ENCODE measurements at regions not wholly inside any gene's neighbourhood (a gene's known extent, or its start where the extent isn't known, plus 50 kb on each side); places are given as distances from the start of the nearest gene placed in this dataset.

- Histone ChIP-seq H3K27ac (ENCODE audit: low read depth, low read length) (no peak overlapping the region), H3K4me1 (ENCODE audit: insufficient read depth, low read length) (no peaks in the 10 kb centered on the region), H3K9me3 (ENCODE audit: low read length) (no peaks in the 10 kb centered on the region), H3K4me3 (ENCODE audit: low read length) (no peak overlapping the region), H3K36me3 (ENCODE audit: insufficient read depth, low read length) (no peaks in the 10 kb centered on the region), H3K27me3 (ENCODE audit: insufficient read depth, low read length, poor library complexity, severe bottlenecking) (no peaks in the 10 kb centered on the region)
- no peaks in the 10 kb centered on the region for H3K27me3 Mint-ChIP-seq
- no peak overlapping the region for H3K27ac Mint-ChIP-seq
- peaks cover 0 to 12% (median under 1%) of the 10 kb centered on the region in 5 donors for H3K9me3 Mint-ChIP-seq
- POLR2A ChIA-PET, result no interaction called here
- H3K4me1 Mint-ChIP-seq, result no peaks in the 10 kb centered on the region
- no peaks in the 10 kb centered on the region for H3K36me3 Mint-ChIP-seq
- no peak overlapping the region for H3K4me3 Mint-ChIP-seq
- no peak for DNase-seq
- CTCF ChIA-PET, result no interaction called here
These were observed 472.5 kb downstream of the PID1 start for GRCh38 chr2:228798458-228799207.

- no peak overlapping the region for H3K27ac ChIP-seq (ENCODE audit: low read depth, low read length)
- DNase-seq, result no peak
- POLR2A ChIA-PET, result no interaction called here
- no peaks in the 10 kb centered on the region for H3K36me3 ChIP-seq (ENCODE audit: insufficient read depth, low read length)
- no peaks in the 10 kb centered on the region for H3K4me1 Mint-ChIP-seq
- no peak overlapping the region for H3K4me3 Mint-ChIP-seq
- H3K36me3 Mint-ChIP-seq, result no peaks in the 10 kb centered on the region
- H3K27me3 Mint-ChIP-seq, result no peaks in the 10 kb centered on the region
- H3K4me3 ChIP-seq (ENCODE audit: low read length), result no peak overlapping the region
- H3K27me3 ChIP-seq (ENCODE audit: insufficient read depth, low read length, poor library complexity, severe bottlenecking), result no peaks in the 10 kb centered on the region
- no peak overlapping the region for H3K27ac Mint-ChIP-seq
- CTCF ChIA-PET, result interaction anchor here (1.1 kb wide), 1 partner anchor 15 kb away, joined by 3 read pairs; no protein-coding TSS in a partner anchor
- no peaks in the 10 kb centered on the region for H3K9me3 ChIP-seq (ENCODE audit: low read length)
- H3K4me1 ChIP-seq (ENCODE audit: insufficient read depth, low read length), result no peaks in the 10 kb centered on the region
- peaks cover 0 to 12% (median 2%) of the 10 kb centered on the region in 5 donors for H3K9me3 Mint-ChIP-seq
These were observed 474.7 kb downstream of the PID1 start for GRCh38 chr2:228796386-228796785.

GRCh38 chr2:228793116-228793515 lies 478.0 kb downstream of the PID1 start:
- CTCF ChIA-PET, result no interaction called here

GRCh38 chr2:228786901-228787300 lies 484.2 kb downstream of the PID1 start:
- Mint-ChIP-seq H3K27me3 (no peaks in the 10 kb centered on the region), H3K9me3 (peaks cover 0 to 15% (median 2%) of the 10 kb centered on the region in 5 donors), H3K36me3 (no peaks in the 10 kb centered on the region), H3K4me3 (no peak overlapping the region), H3K4me1 (no peaks in the 10 kb centered on the region), H3K27ac (no peak overlapping the region)
- CTCF ChIA-PET, result no interaction called here
- Histone ChIP-seq H3K4me1 (ENCODE audit: insufficient read depth, low read length) (no peaks in the 10 kb centered on the region), H3K9me3 (ENCODE audit: low read length) (no peaks in the 10 kb centered on the region), H3K27ac (ENCODE audit: low read depth, low read length) (no peak overlapping the region), H3K36me3 (ENCODE audit: insufficient read depth, low read length) (no peaks in the 10 kb centered on the region), H3K27me3 (ENCODE audit: insufficient read depth, low read length, poor library complexity, severe bottlenecking) (no peaks in the 10 kb centered on the region), H3K4me3 (ENCODE audit: low read length) (no peak overlapping the region)
- no peak for DNase-seq
- POLR2A ChIA-PET, result no interaction called here

More at GRCh38 chr2:228793116-228793515, 478.0 kb downstream of the PID1 start:
- DNase-seq, result no peak
- no peak overlapping the region for H3K27ac Mint-ChIP-seq
- POLR2A ChIA-PET, result no interaction called here
- no peaks in the 10 kb centered on the region for H3K36me3 Mint-ChIP-seq
- Histone ChIP-seq H3K4me1 (ENCODE audit: insufficient read depth, low read length) (no peaks in the 10 kb centered on the region), H3K4me3 (ENCODE audit: low read length) (no peak overlapping the region), H3K9me3 (ENCODE audit: low read length) (no peaks in the 10 kb centered on the region), H3K36me3 (ENCODE audit: insufficient read depth, low read length) (no peaks in the 10 kb centered on the region), H3K27ac (ENCODE audit: low read depth, low read length) (no peak overlapping the region), H3K27me3 (ENCODE audit: insufficient read depth, low read length, poor library complexity, severe bottlenecking) (no peaks in the 10 kb centered on the region)
- H3K27me3 Mint-ChIP-seq, result no peaks in the 10 kb centered on the region
- H3K4me3 Mint-ChIP-seq, result no peak overlapping the region
- no peaks in the 10 kb centered on the region for H3K4me1 Mint-ChIP-seq
- H3K9me3 Mint-ChIP-seq, result peaks cover 0 to 7% (median 2%) of the 10 kb centered on the region in 5 donors

GRCh38 chr2:228782281-228782680 lies 488.8 kb downstream of the PID1 start:
- ChIA-PET POLR2A (no interaction called here), CTCF (no interaction called here)
- Mint-ChIP-seq H3K27me3 (no peaks in the 10 kb centered on the region), H3K9me3 (peaks cover 0 to 14% (median 4%) of the 10 kb centered on the region in 5 donors), H3K4me1 (no peaks in the 10 kb centered on the region), H3K4me3 (no peak overlapping the region), H3K36me3 (no peaks in the 10 kb centered on the region), H3K27ac (no peak overlapping the region)
- H3K27ac ChIP-seq (ENCODE audit: low read depth, low read length), result no peak overlapping the region
- peaks cover 4% of the 10 kb centered on the region for H3K9me3 ChIP-seq (ENCODE audit: low read length)
- no peaks in the 10 kb centered on the region for H3K4me1 ChIP-seq (ENCODE audit: insufficient read depth, low read length)
- no peak overlapping the region for H3K4me3 ChIP-seq (ENCODE audit: low read length)
- H3K36me3 ChIP-seq (ENCODE audit: insufficient read depth, low read length), result no peaks in the 10 kb centered on the region
- H3K27me3 ChIP-seq (ENCODE audit: insufficient read depth, low read length, poor library complexity, severe bottlenecking), result no peaks in the 10 kb centered on the region
- no peak for DNase-seq

- ChIA-PET CTCF (no interaction called here), POLR2A (no interaction called here)
- no peaks in the 10 kb centered on the region for H3K4me1 Mint-ChIP-seq
- peaks cover 5 to 9% (median 7%) of the 10 kb centered on the region in 5 donors for H3K9me3 Mint-ChIP-seq
- no peaks in the 10 kb centered on the region for H3K36me3 Mint-ChIP-seq
- H3K27ac ChIP-seq (ENCODE audit: low read depth, low read length), result no peak overlapping the region
- no peaks in the 10 kb centered on the region for H3K36me3 ChIP-seq (ENCODE audit: insufficient read depth, low read length)
- no peaks in the 10 kb centered on the region for H3K27me3 Mint-ChIP-seq
- H3K4me1 ChIP-seq (ENCODE audit: insufficient read depth, low read length), result no peaks in the 10 kb centered on the region
- no peak for DNase-seq
- no peak overlapping the region for H3K4me3 Mint-ChIP-seq
- peaks cover 4% of the 10 kb centered on the region for H3K9me3 ChIP-seq (ENCODE audit: low read length)
- no peak overlapping the region for H3K27ac Mint-ChIP-seq
- no peak overlapping the region for H3K4me3 ChIP-seq (ENCODE audit: low read length)
- no peaks in the 10 kb centered on the region for H3K27me3 ChIP-seq (ENCODE audit: insufficient read depth, low read length, poor library complexity, severe bottlenecking)
These were observed 493.2 kb downstream of the PID1 start for GRCh38 chr2:228777855-228778355.

GRCh38 chr2:228774548-228774947 lies 496.5 kb downstream of the PID1 start:
- H3K36me3 Mint-ChIP-seq, result no peaks in the 10 kb centered on the region
- Histone ChIP-seq H3K4me3 (ENCODE audit: low read length) (no peak overlapping the region), H3K27me3 (ENCODE audit: insufficient read depth, low read length, poor library complexity, severe bottlenecking) (no peaks in the 10 kb centered on the region), H3K9me3 (ENCODE audit: low read length) (no peaks in the 10 kb centered on the region), H3K27ac (ENCODE audit: low read depth, low read length) (no peak overlapping the region), H3K36me3 (ENCODE audit: insufficient read depth, low read length) (no peaks in the 10 kb centered on the region), H3K4me1 (ENCODE audit: insufficient read depth, low read length) (no peaks in the 10 kb centered on the region)
- no peaks in the 10 kb centered on the region for H3K27me3 Mint-ChIP-seq
- no peak for DNase-seq
- ChIA-PET CTCF (no interaction called here), POLR2A (no interaction called here)
- no peak overlapping the region for H3K4me3 Mint-ChIP-seq
- H3K27ac Mint-ChIP-seq, result no peak overlapping the region
- H3K9me3 Mint-ChIP-seq, result peaks cover 0 to 24% (median 8%) of the 10 kb centered on the region in 5 donors
- H3K4me1 Mint-ChIP-seq, result no peaks in the 10 kb centered on the region

- Mint-ChIP-seq H3K4me3 (no peak overlapping the region), H3K4me1 (no peaks in the 10 kb centered on the region), H3K36me3 (no peaks in the 10 kb centered on the region), H3K27me3 (no peaks in the 10 kb centered on the region), H3K27ac (no peak overlapping the region), H3K9me3 (peaks cover 0 to 28% (median 8%) of the 10 kb centered on the region in 5 donors)
- Histone ChIP-seq H3K9me3 (ENCODE audit: low read length) (no peaks in the 10 kb centered on the region), H3K4me1 (ENCODE audit: insufficient read depth, low read length) (no peaks in the 10 kb centered on the region), H3K4me3 (ENCODE audit: low read length) (no peak overlapping the region), H3K27ac (ENCODE audit: low read depth, low read length) (no peak overlapping the region), H3K27me3 (ENCODE audit: insufficient read depth, low read length, poor library complexity, severe bottlenecking) (no peaks in the 10 kb centered on the region), H3K36me3 (ENCODE audit: insufficient read depth, low read length) (no peaks in the 10 kb centered on the region)
- ChIA-PET CTCF (no interaction called here), POLR2A (no interaction called here)
- DNase-seq, result no peak
These were observed 499.3 kb downstream of the PID1 start for GRCh38 chr2:228771774-228772173.

Data from CD8-positive, alpha-beta memory T cell (primary cell).